AG04450 (cell line): ENCODE measurements at regions not wholly inside any gene's neighbourhood (a gene's known extent, or its start where the extent isn't known, plus 50 kb on each side); places are given as distances from the start of the nearest gene placed in this dataset.

Source experiments
- CTCF ChIA-PET: fragments of 300-600, 350-600 bp; formaldehyde crosslinking; extraction: SDS; loops from one replicate; lab custom pipeline; 2022; ENCODE audit warnings: antibody characterized with exemption, inconsistent platforms; lab: Charles Lee
- POLR2A ChIA-PET: fragments of 350-600 bp; formaldehyde crosslinking; extraction: SDS; loops from one replicate; lab custom pipeline; 2021; ENCODE audit warnings: antibody characterized with exemption, inconsistent platforms; lab: Yijun Ruan, JAX
- DNase-seq: peaks from one replicate; pipeline ENCODE4 v3.0.0-alpha.2; 2011; ENCODE audit warnings: low read depth, low spot score
- H3K27ac ChIP-seq: one replicate; pipeline ENCODE4 v1.5.1; 2012; ENCODE audit warnings: low read depth, low read length, control low read depth
- H3K27me3 ChIP-seq: one replicate; pipeline ENCODE4 v1.6.0; 2012; ENCODE audit warnings: low read length; ENCODE audit not compliant: control insufficient read depth, insufficient read depth
- H3K4me3 ChIP-seq: 2 replicates; pipeline ENCODE4 v1.5.1; 2011; ENCODE audit warnings: mild to moderate bottlenecking, low read depth, low read length, control low read depth
- H3K9me3 ChIP-seq: 2 replicates; pipeline ENCODE4 v1.5.1; 2012; ENCODE audit warnings: low read length; ENCODE audit not compliant: control insufficient read depth, insufficient read depth
- TF ChIP-seq, protein P1 (sequence below): IDR thresholded peaks from 2 replicates; pipeline ENCODE4 v1.5.1; 2011; ENCODE audit warnings: low read depth, low read length, control low read depth, inconsistent platforms

GRCh38 chr1:208921259-208921658 is 662.3 kb upstream of the CAMK1G start:
- POLR2A ChIA-PET, result no interaction called here
- no peak overlapping the region for H3K4me3 ChIP-seq
- no peaks in the 10 kb centered on the region; the same call in 1 of the 2 replicates for H3K9me3 ChIP-seq
- TF ChIP-seq, protein P1, sequence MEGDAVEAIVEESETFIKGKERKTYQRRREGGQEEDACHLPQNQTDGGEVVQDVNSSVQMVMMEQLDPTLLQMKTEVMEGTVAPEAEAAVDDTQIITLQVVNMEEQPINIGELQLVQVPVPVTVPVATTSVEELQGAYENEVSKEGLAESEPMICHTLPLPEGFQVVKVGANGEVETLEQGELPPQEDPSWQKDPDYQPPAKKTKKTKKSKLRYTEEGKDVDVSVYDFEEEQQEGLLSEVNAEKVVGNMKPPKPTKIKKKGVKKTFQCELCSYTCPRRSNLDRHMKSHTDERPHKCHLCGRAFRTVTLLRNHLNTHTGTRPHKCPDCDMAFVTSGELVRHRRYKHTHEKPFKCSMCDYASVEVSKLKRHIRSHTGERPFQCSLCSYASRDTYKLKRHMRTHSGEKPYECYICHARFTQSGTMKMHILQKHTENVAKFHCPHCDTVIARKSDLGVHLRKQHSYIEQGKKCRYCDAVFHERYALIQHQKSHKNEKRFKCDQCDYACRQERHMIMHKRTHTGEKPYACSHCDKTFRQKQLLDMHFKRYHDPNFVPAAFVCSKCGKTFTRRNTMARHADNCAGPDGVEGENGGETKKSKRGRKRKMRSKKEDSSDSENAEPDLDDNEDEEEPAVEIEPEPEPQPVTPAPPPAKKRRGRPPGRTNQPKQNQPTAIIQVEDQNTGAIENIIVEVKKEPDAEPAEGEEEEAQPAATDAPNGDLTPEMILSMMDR, result no peak
- no peak for DNase-seq
- no peak overlapping the region for H3K27ac ChIP-seq
- no peaks in the 10 kb centered on the region for H3K27me3 ChIP-seq
- CTCF ChIA-PET, result no interaction called here

DNA sequence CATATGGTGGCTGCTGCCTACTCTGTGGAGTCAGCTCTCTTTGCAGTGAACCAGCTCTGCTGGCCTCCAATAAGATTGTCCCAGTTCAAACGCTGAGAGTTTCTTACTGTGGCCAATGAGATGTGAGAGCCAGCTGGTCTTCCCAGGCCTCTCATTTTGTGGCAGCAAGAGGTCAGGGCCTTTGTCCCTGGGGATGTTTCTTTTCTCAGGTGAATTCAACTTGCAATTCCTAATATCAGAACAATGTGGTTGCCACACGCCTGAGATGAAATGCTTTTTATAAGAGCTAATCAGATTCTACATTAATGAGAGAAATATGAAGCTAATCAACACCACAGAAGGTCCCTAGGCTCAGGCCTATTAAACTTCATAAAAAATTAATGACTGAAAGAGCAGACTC is 660.1 kb upstream of the CAMK1G start:
- no peak for DNase-seq
- Histone ChIP-seq H3K27me3 (no peaks in the 10 kb centered on the region), H3K27ac (no peak overlapping the region), H3K9me3 (no peaks in the 10 kb centered on the region; the same call in 1 of the 2 replicates), H3K4me3 (no peak overlapping the region)
- TF ChIP-seq, protein P1, result no peak
- CTCF ChIA-PET, result no interaction called here
- POLR2A ChIA-PET, result no interaction called here

GRCh38 chr1:208923946-208924720 is 659.4 kb upstream of the CAMK1G start:
- Histone ChIP-seq H3K4me3 (no peak overlapping the region), H3K27me3 (no peaks in the 10 kb centered on the region), H3K9me3 (no peaks in the 10 kb centered on the region; the same call in 1 of the 2 replicates), H3K27ac (no peak overlapping the region)
- ChIA-PET CTCF (no interaction called here), POLR2A (no interaction called here)
- DNase-seq, result no peak
- TF ChIP-seq, protein P1, result no peak

- Histone ChIP-seq H3K4me3 (no peak overlapping the region), H3K27me3 (no peaks in the 10 kb centered on the region), H3K9me3 (no peaks in the 10 kb centered on the region; the same call in 1 of the 2 replicates), H3K27ac (no peak overlapping the region)
- ChIA-PET POLR2A (no interaction called here), CTCF (no interaction called here)
- no peak for DNase-seq
- TF ChIP-seq, protein P1, result no peak
These were observed 658.6 kb upstream of the CAMK1G start for GRCh38 chr1:208924928-208925327.

DNA sequence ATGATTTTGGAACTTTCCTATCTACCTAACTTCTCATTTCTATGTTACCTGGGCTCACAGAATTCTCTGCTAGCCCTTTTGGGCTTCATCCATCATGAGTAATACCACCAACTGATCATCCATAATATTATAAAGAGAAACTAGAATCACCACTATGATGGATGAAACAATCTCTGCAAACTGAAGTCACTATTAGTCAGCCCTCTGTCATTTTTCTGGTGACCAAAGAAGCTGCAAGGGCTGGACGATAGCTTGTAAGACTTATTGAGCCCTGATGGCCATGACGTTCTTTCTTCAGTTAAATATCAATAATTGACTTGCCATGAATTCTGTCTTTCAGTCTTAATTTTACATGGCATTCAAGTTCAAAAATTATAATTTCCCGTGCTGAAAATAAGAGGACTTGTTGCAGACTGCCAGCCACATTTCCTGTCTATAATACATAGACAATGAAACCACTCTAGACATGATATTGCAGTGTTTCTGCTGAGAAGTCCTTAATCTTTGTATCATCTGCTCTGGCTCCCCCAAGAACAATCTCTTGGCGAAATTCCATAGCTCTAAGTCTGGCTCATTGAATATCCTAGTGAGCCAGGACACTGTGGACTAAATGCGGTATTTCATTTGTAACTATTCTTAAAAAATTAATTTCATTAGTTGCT is 655.0 kb upstream of the CAMK1G start:
- no peak for DNase-seq
- CTCF ChIA-PET, result interaction anchor here (0.7 kb wide), 1 partner anchor 178 kb away, joined by 5 read pairs; no protein-coding TSS in a partner anchor
- H3K27ac ChIP-seq, result no peak overlapping the region
- H3K9me3 ChIP-seq, result no peaks in the 10 kb centered on the region
- no peak overlapping the region for H3K4me3 ChIP-seq
- no peaks in the 10 kb centered on the region for H3K27me3 ChIP-seq
- POLR2A ChIA-PET, result no interaction called here
- TF ChIP-seq, protein P1, result no peak
